Type B pancreatic cell (in vitro differentiated cells): ENCODE measurements at regions not wholly inside any gene's neighbourhood (a gene's known extent, or its start where the extent isn't known, plus 50 kb on each side); places are given as distances from the start of the nearest gene placed in this dataset.

Experiments
- DNase-seq: peaks from one replicate; pipeline ENCODE4 v3.0.0; 2021; ENCODE audit warnings: mixed read lengths; ENCODE audit not compliant: unreplicated experiment; ENCODE audit errors: extremely low spot score
- H3K27ac Mint-ChIP-seq: 2 replicates; pipeline ENCODE4 v1.8.0; 2021; ENCODE audit warnings: mild to moderate bottlenecking, mixed read lengths
- H3K27me3 Mint-ChIP-seq: 2 replicates; pipeline ENCODE4 v1.8.0; 2021; ENCODE audit warnings: mixed read lengths
- H3K36me3 Mint-ChIP-seq: 2 replicates; pipeline ENCODE4 v1.8.0; 2021; ENCODE audit warnings: mixed read lengths
- H3K4me1 Mint-ChIP-seq: one replicate; pipeline ENCODE4 v1.8.0; 2021; ENCODE audit warnings: mixed read lengths; ENCODE audit not compliant: unreplicated experiment
- H3K4me3 Mint-ChIP-seq: 2 replicates; pipeline ENCODE4 v1.8.0; 2021; ENCODE audit warnings: mild to moderate bottlenecking, mixed read lengths
- H3K9me3 Mint-ChIP-seq: 2 replicates; pipeline ENCODE4 v1.8.0; 2021; ENCODE audit warnings: mixed read lengths
- TF ChIP-seq, protein P1 (sequence below): fragments of 200-600 bp; sonication (generic); conservative IDR thresholded peaks from 2 replicates; pipeline ENCODE4 v1.5.0; 2021; ENCODE audit warnings: antibody characterized with exemption, mild to moderate bottlenecking

DNA sequence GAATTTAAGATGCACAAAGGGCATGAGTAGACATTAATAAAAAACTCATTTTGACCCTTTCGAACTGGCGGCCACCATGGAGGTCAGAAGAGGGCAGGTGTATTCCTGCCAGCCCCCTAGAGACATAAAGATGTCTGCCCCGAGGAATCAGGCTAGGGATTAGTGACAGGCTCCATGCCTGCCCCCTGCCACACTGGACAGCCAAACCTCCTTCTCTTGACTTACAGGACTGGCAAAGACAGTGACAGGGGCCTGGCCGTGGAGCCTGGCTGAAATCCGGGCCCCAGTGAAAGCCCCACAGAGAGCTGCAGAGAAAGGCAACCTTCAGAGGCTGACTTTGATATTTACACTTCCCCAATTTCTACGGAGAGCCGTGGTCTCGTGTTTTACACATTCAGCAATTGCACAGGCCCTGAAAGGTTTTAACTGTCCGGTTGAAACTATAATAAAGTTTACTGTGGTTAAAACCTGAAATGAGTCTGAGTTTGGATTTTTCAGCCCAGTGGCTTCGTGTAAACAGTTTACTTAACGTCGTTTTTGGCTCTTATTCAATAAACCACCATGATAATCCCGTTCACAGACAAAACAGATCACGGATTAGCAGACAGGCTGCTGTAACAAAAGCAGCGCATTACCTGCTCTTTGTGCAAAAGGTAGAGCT, 243.9 kb upstream of the MYOCD start:
- Mint-ChIP-seq H3K9me3 (peaks cover 4% of the 10 kb centered on the region), H3K27me3 (peaks cover 3% of the 10 kb centered on the region), H3K4me1 (peaks cover 4% of the 10 kb centered on the region), H3K36me3 (no peaks in the 10 kb centered on the region), H3K27ac (no peak overlapping the region), H3K4me3 (no peak overlapping the region)
- TF ChIP-seq, protein P1, sequence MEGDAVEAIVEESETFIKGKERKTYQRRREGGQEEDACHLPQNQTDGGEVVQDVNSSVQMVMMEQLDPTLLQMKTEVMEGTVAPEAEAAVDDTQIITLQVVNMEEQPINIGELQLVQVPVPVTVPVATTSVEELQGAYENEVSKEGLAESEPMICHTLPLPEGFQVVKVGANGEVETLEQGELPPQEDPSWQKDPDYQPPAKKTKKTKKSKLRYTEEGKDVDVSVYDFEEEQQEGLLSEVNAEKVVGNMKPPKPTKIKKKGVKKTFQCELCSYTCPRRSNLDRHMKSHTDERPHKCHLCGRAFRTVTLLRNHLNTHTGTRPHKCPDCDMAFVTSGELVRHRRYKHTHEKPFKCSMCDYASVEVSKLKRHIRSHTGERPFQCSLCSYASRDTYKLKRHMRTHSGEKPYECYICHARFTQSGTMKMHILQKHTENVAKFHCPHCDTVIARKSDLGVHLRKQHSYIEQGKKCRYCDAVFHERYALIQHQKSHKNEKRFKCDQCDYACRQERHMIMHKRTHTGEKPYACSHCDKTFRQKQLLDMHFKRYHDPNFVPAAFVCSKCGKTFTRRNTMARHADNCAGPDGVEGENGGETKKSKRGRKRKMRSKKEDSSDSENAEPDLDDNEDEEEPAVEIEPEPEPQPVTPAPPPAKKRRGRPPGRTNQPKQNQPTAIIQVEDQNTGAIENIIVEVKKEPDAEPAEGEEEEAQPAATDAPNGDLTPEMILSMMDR, result no peak
- DNase-seq, result no peak

- Mint-ChIP-seq H3K9me3 (peaks cover 4% of the 10 kb centered on the region), H3K36me3 (no peaks in the 10 kb centered on the region), H3K27ac (no peak overlapping the region), H3K4me1 (peaks cover 4% of the 10 kb centered on the region), H3K27me3 (peaks cover 3% of the 10 kb centered on the region), H3K4me3 (no peak overlapping the region)
- DNase-seq, result no peak
- TF ChIP-seq, protein P1, result no peak
These were observed 243.0 kb upstream of the MYOCD start for GRCh38 chr17:12422651-12423050.

DNA sequence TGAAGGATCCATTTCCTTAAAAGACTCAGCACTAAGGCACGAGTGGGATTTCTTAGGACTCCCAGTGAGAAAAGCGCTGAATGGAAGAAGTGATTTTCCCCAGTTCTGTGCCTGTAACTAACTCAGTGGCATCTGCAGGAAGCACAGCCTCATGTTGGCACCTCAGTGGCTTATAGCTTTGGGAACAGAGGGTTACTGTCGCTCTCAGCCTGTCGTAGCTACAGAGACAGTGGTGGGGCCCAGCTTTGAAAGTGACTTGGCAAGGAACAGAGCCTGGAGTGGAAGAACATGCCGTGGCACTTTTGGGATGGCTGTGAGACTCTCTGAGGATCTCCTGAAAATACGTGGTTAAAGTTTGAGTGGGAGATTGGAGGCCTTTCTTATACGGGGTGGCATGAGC, 242.4 kb upstream of the MYOCD start:
- Mint-ChIP-seq H3K4me3 (no peak overlapping the region), H3K4me1 (peaks cover 4% of the 10 kb centered on the region), H3K36me3 (no peaks in the 10 kb centered on the region), H3K9me3 (peaks cover 4% of the 10 kb centered on the region), H3K27me3 (peaks cover 3% of the 10 kb centered on the region), H3K27ac (no peak overlapping the region)
- TF ChIP-seq, protein P1, result no peak
- DNase-seq, result no peak

- Mint-ChIP-seq H3K27me3 (no peaks in the 10 kb centered on the region), H3K4me3 (no peak overlapping the region), H3K36me3 (no peaks in the 10 kb centered on the region), H3K27ac (no peak overlapping the region), H3K4me1 (no peaks in the 10 kb centered on the region), H3K9me3 (peaks cover 4% of the 10 kb centered on the region)
- TF ChIP-seq, protein P1, result no peak
- no peak for DNase-seq
These were observed 236.6 kb upstream of the MYOCD start for GRCh38 chr17:12429116-12429515.

- no peaks in the 10 kb centered on the region for H3K4me1 Mint-ChIP-seq
- no peak overlapping the region for H3K4me3 Mint-ChIP-seq
- TF ChIP-seq, protein P1, result no peak
- H3K27me3 Mint-ChIP-seq, result peaks cover 3% of the 10 kb centered on the region
- H3K9me3 Mint-ChIP-seq, result no peaks in the 10 kb centered on the region
- no peak for DNase-seq
- H3K27ac Mint-ChIP-seq, result no peak overlapping the region
- H3K36me3 Mint-ChIP-seq, result no peaks in the 10 kb centered on the region
These were observed 234.5 kb upstream of the MYOCD start for GRCh38 chr17:12431188-12431587.
